ENCODE measurements at regions not wholly inside any gene's neighbourhood (a gene's known extent, or its start where the extent isn't known, plus 50 kb on each side); places are given as distances from the start of the nearest gene placed in this dataset.

GRCh38 chr6:105560611-105561066, 157.8 kb upstream of the PREP start:
- H3K36me3 Mint-ChIP-seq (ENCODE audit: insufficient read depth), result peaks cover 4% of the 10 kb centered on the region
- no peak overlapping the region for H3K27ac Mint-ChIP-seq
- peaks cover 15% of the 10 kb centered on the region for H3K9me3 Mint-ChIP-seq (ENCODE audit: low read depth)
- peaks cover 37% of the 10 kb centered on the region for H3K27me3 Mint-ChIP-seq
- TF ChIP-seq CTCF (IDR thresholded peaks at IDR 0.05; ENCODE audit: unreplicated experiment), result no peak
- no peak overlapping the region for H3K4me3 Mint-ChIP-seq (ENCODE audit: low read depth)
- H3K4me1 Mint-ChIP-seq (ENCODE audit: low read depth), result no peaks in the 10 kb centered on the region
- no peak for DNase-seq (ENCODE audit: low spot score, unreplicated experiment)

GRCh38 chr6:105557291-105557690, 154.4 kb upstream of the PREP start:
- Mint-ChIP-seq H3K27ac (no peak overlapping the region), H3K4me1 (ENCODE audit: low read depth) (no peaks in the 10 kb centered on the region), H3K4me3 (ENCODE audit: low read depth) (no peak overlapping the region), H3K36me3 (ENCODE audit: insufficient read depth) (peaks cover 4% of the 10 kb centered on the region), H3K9me3 (ENCODE audit: low read depth) (peaks cover 6% of the 10 kb centered on the region), H3K27me3 (peaks cover 32% of the 10 kb centered on the region)
- DNase-seq (ENCODE audit: low spot score, unreplicated experiment), result no peak
- no peak for TF ChIP-seq CTCF (IDR thresholded peaks at IDR 0.05; ENCODE audit: unreplicated experiment)

- H3K4me3 Mint-ChIP-seq (ENCODE audit: low read depth), result no peak overlapping the region
- no peaks in the 10 kb centered on the region for H3K4me1 Mint-ChIP-seq (ENCODE audit: low read depth)
- H3K36me3 Mint-ChIP-seq (ENCODE audit: insufficient read depth), result peaks cover 4% of the 10 kb centered on the region
- peaks cover 6% of the 10 kb centered on the region for H3K9me3 Mint-ChIP-seq (ENCODE audit: low read depth)
- TF ChIP-seq CTCF (IDR thresholded peaks at IDR 0.05; ENCODE audit: unreplicated experiment), result no peak
- peaks cover 32% of the 10 kb centered on the region for H3K27me3 Mint-ChIP-seq
- no peak overlapping the region for H3K27ac Mint-ChIP-seq
- DNase-seq (ENCODE audit: low spot score, unreplicated experiment), result no peak
Measured at GRCh38 chr6:105553171-105553570, 150.3 kb upstream of the PREP start.

- DNase-seq (ENCODE audit: low spot score, unreplicated experiment), result no peak
- Mint-ChIP-seq H3K27me3 (peaks cover 28% of the 10 kb centered on the region), H3K27ac (no peak overlapping the region), H3K4me3 (ENCODE audit: low read depth) (no peak overlapping the region), H3K4me1 (ENCODE audit: low read depth) (no peaks in the 10 kb centered on the region), H3K9me3 (ENCODE audit: low read depth) (peaks cover 2% of the 10 kb centered on the region), H3K36me3 (ENCODE audit: insufficient read depth) (peaks cover under 1% of the 10 kb centered on the region)
- TF ChIP-seq CTCF (IDR thresholded peaks at IDR 0.05; ENCODE audit: unreplicated experiment), result no peak
Measured at GRCh38 chr6:105550955-105551620, 148.2 kb upstream of the PREP start.

GRCh38 chr6:105546754-105547153, 143.9 kb upstream of the PREP start:
- Mint-ChIP-seq H3K4me1 (ENCODE audit: low read depth) (no peaks in the 10 kb centered on the region), H3K27me3 (peaks cover 7% of the 10 kb centered on the region), H3K36me3 (ENCODE audit: insufficient read depth) (no peaks in the 10 kb centered on the region), H3K9me3 (ENCODE audit: low read depth) (no peaks in the 10 kb centered on the region), H3K27ac (no peak overlapping the region), H3K4me3 (ENCODE audit: low read depth) (no peak overlapping the region)
- no peak for TF ChIP-seq CTCF (IDR thresholded peaks at IDR 0.05; ENCODE audit: unreplicated experiment)
- DNase-seq (ENCODE audit: low spot score, unreplicated experiment), result no peak
